ENCODE measurements at regions not wholly inside any gene's neighbourhood (a gene's known extent, or its start where the extent isn't known, plus 50 kb on each side); places are given as distances from the start of the nearest gene placed in this dataset.
"Not testable (repeated sequence)": the region's sequence is repeated elsewhere in the genome, so short reads cannot be mapped to it uniquely, and the experiment has no call there.

DNA sequence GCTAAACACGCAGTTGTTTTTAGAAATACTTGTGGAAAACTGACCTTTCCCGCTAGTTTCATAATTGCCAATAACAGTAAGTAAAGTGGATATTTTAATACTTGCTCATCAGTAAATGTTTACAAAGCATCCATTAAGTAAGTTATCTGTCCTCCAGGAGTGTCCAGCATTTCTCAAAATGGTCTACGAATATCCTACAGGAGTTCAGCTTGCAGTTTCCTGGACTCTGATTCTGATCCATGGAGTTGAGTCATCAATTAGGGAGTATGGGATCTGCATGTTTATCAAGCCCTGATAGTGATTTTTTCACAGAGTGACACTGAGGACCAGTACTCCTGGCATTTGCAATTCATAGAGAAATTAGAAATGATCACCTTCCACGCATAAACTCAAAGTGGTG, 325.2 kb upstream of the AADAT start:
- DNase-seq (ENCODE audit: low read depth) = peak; percentile 6

DNA sequence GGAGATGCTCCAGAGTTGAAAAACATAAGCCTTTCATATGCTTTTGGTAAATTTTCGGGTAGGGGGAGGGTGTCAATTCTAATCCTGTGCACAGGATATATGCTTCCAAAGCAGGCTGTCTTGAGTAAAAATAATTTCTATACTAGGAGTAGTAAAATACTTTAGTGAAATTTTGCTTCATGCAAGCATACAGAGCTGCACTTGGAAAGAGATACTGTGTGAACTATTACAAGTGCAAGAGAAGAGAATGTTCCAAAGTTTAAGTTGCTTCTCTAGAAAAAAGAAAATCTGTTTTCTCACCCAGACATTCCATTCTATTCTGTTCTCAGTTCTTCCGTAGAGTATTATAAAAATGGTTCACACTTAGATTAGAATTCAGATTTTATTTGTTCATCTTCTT, 324.6 kb upstream of the AADAT start:
- DNase-seq (ENCODE audit: low read depth) = no peak

DNA sequence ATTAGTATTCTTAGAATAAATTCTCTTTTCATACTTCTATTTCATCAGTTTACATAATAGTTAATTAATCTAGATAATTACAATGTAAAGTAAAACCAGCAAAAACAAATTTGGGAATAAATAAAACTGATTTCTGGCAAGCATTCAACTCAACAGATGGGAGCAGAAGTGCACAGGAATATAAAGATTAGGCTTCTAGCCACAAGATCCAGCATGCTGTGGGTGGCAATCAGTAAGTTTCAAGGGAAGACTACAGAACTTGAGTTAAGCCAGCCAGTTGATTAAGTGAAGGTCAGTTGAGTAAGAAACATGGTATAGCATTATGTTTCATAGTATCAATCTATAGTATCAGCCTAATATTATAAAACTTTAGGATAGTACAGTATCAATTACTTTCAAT, 324.2 kb upstream of the AADAT start:
- DNase-seq (ENCODE audit: low read depth) = no peak

GRCh38 chr4:170400361-170400760, 310.6 kb upstream of the AADAT start:
- DNase-seq (ENCODE audit: low read depth) = no peak

- DNase-seq (ENCODE audit: low read depth) = no peak
These were observed 310.0 kb upstream of the AADAT start for GRCh38 chr4:170399581-170400293.

DNA sequence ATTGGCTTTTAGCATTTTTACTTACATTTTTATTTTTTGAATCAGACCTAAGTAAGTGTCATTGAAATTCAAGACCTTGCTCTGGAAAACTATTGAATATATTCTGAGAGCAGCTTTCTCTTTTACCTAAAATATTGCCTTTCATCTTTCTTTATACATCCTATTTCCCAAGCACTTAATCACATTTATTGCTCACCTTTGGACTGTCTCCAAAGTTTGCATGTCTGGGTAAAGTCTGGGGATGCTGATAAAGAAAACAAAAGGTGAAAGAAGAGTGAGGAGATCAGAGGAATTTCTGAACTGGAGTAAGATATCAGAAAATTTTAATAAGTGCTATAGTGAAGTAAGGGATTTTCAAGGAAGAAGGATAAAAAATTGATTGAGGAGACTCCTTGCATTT, 308.5 kb upstream of the AADAT start:
- no peak for DNase-seq (ENCODE audit: low read depth)

DNA sequence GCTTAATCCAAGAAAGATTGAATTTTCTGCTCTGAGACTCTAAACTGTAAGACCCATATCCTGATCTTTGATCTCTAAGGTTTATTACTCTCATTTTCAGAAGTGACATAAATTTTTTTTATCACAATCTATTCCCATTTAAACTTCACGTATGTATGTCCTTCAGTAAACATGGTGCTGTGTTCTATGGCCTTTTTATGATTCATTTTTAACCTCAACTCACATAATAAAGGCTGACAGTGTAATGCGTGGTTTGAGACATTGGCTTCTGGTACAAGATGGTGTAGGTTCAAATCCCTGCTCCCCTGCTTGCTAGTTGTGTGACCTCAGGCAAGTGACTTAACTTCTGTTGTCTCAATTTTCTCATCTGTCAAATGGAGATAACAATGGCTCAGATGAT, 306.0 kb upstream of the AADAT start:
- no peak for DNase-seq (ENCODE audit: low read depth)

- peak; percentile 56 for DNase-seq (ENCODE audit: low read depth)
These were observed 301.4 kb upstream of the AADAT start for GRCh38 chr4:170391066-170391740.

GRCh38 chr4:170389411-170389810, 299.7 kb upstream of the AADAT start:
- DNase-seq (ENCODE audit: low read depth) = no peak

- DNase-seq (ENCODE audit: low read depth) = peak; percentile 40
These were observed 298.5 kb upstream of the AADAT start for GRCh38 chr4:170388255-170388654.

DNA sequence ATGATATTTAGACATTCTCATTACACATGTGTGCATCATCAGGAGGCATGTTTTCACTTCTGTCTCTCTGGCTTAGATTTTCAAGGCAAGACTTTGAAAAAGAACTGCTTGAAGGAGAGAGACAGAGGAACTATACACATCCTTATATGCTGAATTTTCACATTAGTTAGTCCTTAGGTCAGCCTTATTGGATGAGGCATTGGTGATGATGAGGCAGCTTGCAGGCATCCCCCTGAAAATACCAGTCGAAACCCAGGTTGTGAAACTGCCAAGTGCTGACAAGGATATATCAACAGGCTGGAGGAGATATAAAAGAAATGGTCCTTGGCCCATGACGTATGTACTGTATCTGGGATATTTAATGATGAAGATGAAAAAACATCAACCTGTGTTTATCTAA, 297.2 kb upstream of the AADAT start:
- peak; percentile 19 for DNase-seq (ENCODE audit: low read depth)

GRCh38 chr4:170386511-170386910, 296.8 kb upstream of the AADAT start:
- DNase-seq (ENCODE audit: low read depth) = no peak

DNA sequence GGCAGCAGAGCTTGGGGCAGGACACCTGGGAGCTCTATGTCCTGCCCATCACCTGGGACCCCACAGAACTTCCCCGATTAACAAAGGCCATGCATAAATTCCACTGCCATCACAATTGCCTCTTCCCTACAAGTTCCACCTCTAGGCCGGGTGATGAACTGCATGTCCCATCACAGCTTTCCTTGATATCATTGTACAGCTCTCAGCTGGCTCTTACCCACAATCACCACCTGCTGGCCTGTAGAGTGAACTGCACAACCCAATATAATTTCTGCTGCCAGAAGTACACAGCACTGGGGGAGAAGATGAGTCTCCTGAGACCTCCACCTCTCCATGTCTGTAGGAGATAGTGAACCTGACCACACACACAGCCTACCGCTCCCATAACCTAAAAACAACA, 285.0 kb upstream of the AADAT start:
- no peak for DNase-seq (ENCODE audit: low read depth)

GRCh38 chr4:170348945-170349344, 259.2 kb upstream of the AADAT start:
- no peak for DNase-seq (ENCODE audit: low read depth)

DNA sequence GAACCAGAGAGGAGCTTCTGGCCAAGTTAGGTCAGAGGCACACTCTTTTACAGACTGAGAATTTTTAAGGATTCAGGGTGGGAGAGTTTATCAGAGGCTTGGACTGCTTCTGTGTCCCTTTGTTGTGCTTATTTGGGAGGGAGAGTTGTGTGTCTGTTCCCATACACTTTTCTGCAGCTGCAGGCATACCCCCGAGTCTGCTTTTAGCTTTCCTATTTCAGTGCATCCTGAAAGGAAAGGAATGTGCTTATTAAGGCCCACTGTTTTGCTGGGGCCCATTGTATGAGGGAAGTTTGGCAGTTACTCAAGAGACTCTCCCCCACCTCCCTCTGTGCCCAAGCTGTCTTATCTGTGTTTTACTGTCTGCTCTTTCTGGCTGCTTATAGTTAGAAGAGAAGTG, 257.4 kb upstream of the AADAT start:
- not testable (repeated sequence) for DNase-seq (ENCODE audit: low read depth)

DNA sequence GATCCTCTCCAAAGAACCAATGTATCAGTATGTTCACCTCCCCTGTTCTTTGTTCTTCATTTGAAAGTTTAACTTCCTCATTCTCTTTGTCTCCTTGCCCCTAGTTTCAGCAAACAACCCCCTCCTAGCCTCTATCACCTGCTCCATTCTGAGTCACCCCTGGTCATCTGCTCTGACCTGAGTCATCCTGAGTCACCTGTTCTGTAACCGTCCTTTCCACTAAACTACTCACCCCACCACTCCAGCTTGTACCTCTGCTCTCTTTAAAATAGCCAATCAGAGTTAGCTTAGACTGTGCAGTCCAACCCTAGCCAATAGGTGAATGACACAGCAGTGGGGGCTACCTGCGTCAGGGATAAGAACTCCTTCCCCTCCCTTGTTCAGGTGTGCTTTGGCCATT, 249.8 kb upstream of the AADAT start:
- no peak for DNase-seq (ENCODE audit: low read depth)

DNA sequence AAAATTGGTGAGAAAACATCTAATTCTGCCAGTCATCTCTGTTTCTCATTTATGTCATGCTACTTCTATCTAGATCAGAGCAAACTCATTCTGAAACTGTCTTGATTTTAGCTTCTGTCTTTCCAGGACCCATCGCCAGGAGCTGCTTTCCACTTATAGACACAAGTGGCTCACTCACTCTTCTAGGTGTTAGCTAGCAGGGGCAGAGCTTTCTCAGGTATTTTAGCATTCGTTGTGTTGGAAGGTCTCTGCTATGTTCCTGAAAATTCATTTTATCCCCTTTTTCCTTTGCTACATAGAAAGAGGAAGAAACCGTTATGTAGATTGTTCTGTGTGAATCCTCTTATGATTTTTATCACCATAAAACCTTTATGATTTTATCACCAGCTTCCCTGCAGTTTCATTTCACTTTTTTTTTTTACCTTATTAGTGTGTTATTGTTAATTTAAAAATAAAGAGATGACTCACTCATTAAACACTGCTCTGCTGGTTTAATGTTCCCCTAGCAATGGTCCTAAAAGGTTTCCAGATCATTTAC, 246.6 kb upstream of the AADAT start:
- DNase-seq (ENCODE audit: low read depth) = no peak

- no peak for DNase-seq (ENCODE audit: low read depth)
These were observed 235.8 kb upstream of the AADAT start for GRCh38 chr4:170325599-170325998.

DNA sequence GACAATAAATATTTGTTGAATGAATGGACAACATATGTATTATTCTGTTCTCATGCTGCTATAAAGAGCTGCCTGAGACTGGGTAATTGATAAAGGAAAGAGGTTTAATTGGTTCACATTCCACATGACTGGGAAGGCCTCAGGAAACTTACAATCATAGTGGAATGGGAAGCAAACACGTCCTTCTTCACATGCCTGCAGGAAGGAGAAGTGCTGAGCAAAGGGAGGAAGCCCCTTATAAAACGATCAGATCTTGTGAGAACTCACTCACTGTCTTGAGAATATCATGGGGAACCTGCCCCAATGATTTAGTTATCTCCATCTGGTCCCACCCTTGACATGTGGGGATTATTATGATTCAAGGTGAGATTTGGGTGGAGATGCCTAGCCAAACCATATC, 233.9 kb upstream of the AADAT start:
- no peak for DNase-seq (ENCODE audit: low read depth)

DNA sequence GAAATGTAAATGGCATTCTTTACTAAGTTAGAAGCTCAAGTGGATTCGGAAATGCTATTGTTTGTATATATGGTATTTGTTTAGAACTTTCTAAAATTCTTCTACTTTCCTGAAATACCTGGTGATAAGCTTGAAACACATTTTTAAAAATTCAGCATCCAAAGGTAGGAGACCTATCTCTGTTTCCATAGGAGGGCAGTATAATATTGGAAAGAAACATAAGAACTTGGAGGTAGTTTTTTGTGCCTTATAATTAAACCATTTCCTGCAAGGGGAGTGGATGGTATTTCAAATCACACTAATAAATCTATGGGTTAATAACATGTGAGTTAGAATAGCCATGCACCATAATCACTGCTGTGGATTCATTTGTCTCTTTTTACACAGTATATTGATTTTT, 217.4 kb upstream of the AADAT start:
- no peak for DNase-seq (ENCODE audit: low read depth)

GRCh38 chr4:170306208-170306607, 216.5 kb upstream of the AADAT start:
- DNase-seq (ENCODE audit: low read depth) = no peak

DNA sequence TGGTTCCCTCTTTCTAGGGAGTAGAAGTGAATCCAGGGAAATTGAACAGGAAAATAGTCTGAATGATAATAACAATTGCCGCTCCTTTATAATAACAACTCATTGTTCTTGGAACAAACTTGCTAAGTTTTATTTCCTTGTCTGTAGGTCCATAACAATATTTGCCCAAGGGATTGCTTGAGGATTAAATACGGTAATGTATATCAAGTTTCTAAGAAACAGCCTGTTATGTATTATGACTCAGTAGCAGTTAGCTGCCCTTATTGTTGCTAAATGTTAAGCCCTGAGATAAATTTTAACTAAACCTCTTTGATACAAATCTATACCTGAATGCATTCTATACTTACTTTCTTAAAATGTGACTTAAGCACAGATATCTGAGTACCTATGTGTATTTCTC, 215.9 kb upstream of the AADAT start:
- DNase-seq (ENCODE audit: low read depth) = no peak

- DNase-seq (ENCODE audit: low read depth) = no peak
These were observed 191.3 kb upstream of the AADAT start for GRCh38 chr4:170281027-170281426.

DNA sequence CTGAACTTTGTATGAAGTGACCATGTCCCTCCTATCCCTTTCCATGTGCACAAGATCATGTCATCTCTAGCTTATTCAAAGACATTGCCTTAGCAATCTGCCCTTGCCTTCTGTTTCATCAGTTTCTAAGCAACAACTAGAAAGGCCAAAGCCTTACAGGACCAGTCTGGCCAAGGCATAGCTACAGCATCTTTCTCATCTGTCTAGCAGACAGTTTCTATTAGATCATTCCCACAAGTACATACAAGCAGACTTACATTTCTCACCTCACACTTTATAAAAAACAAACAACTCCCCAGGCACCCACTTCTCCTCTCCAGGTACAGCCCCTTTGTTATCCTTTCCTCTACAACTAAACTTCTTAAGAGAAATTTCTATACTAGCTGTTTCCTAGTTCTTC, 188.7 kb upstream of the AADAT start:
- DNase-seq (ENCODE audit: low read depth) = no peak

Data from EH (cell line).